H1 (cell line): ENCODE measurements at regions not wholly inside any gene's neighbourhood (a gene's known extent, or its start where the extent isn't known, plus 50 kb on each side); places are given as distances from the start of the nearest gene placed in this dataset.

Experiments used
- CTCF ChIP-seq, 3 experiments: IDR thresholded peaks; 1 replicate in 2 of 3; 2 replicates in 1 of 3; pipeline versions ENCODE4 v1.5.1 to v1.6.1; 2011; ENCODE audit warnings: low read length in 3 of 3, mild to moderate bottlenecking in 3 of 3, inconsistent platforms in 2 of 3, low read depth in 1 of 3, moderate library complexity in 1 of 3; ENCODE audit not compliant: insufficient read depth in 1 of 3; ENCODE audit errors: control extremely low read depth in 1 of 3
- EZH2 ChIP-seq: fragments of 200-600 bp; sonication (generic); IDR thresholded peaks from 2 replicates; pipeline ENCODE4 v1.7.1; 2012; ENCODE audit warnings: low read depth, mild to moderate bottlenecking, moderate library complexity, low read length, inconsistent platforms; ENCODE audit not compliant: severe bottlenecking
- JUND ChIP-seq: IDR thresholded peaks from 2 replicates; pipeline ENCODE4 v1.6.1; 2011; ENCODE audit warnings: mild to moderate bottlenecking, improper control_type of control experiment, low read length
- POLR2A ChIP-seq, 2 experiments: IDR thresholded peaks; 1 replicate in 1 of 2; 2 replicates in 1 of 2; pipeline ENCODE4 v1.6.1; 2011; ENCODE audit warnings: low read depth in 2 of 2, low read length in 2 of 2, mild to moderate bottlenecking in 2 of 2; ENCODE audit errors: control extremely low read depth in 1 of 2
- POLR2AphosphoS5 ChIP-seq: IDR thresholded peaks from 2 replicates; pipeline ENCODE4 v1.6.1; 2011; ENCODE audit warnings: low read depth, low read length
- RFX5 ChIP-seq: IDR thresholded peaks from 2 replicates; pipeline ENCODE4 v1.6.1; 2011; ENCODE audit warnings: low read depth, low read length, improper control_type of control experiment, borderline replicate concordance
- SRF ChIP-seq: IDR thresholded peaks from 2 replicates; pipeline ENCODE4 v1.6.1; 2011; ENCODE audit warnings: mild to moderate bottlenecking, low read depth, low read length, moderate library complexity

GRCh38 chr2:181367411-181367810, 89.8 kb upstream of the ITGA4 start:
- TF ChIP-seq EZH2 (no peak), POLR2AphosphoS5 (no peak), RFX5 (no peak), CTCF (IDR thresholded peaks at IDR 0.05; ENCODE audit: control extremely low read depth in 1 of 3, insufficient read depth in 1 of 3, low read depth in 1 of 3, low read length in 3 of 3) (no peak), POLR2A (IDR thresholded peaks at IDR 0.05; ENCODE audit: control extremely low read depth in 1 of 2, low read depth in 2 of 2, low read length in 2 of 2) (no peak), SRF (no peak), JUND (no peak)
